RWPE1 (cell line): ENCODE measurements at regions not wholly inside any gene's neighbourhood (a gene's known extent, or its start where the extent isn't known, plus 50 kb on each side); places are given as distances from the start of the nearest gene placed in this dataset.

Source experiments
- CTCF ChIA-PET: fragments of 350-600 bp; sonication (Branson Sonifier 250); formaldehyde crosslinking; extraction: SDS; loops from one replicate; lab custom pipeline; 2021; lab: Yijun Ruan, JAX
- POLR2A ChIA-PET: fragments of 400-600 bp; formaldehyde crosslinking; extraction: SDS; loops from one replicate; lab custom pipeline; 2020; ENCODE audit warnings: antibody characterized with exemption; ENCODE audit not compliant: low non-redundant PET; lab: Yijun Ruan, JAX
- DNase-seq: peaks from one replicate; pipeline ENCODE4 v3.0.0; 2012; ENCODE audit warnings: low spot score
- H3K27ac ChIP-seq: fragments of 450-650 bp; 2 replicates; pipeline ENCODE4 v1.5.1; 2017
- CTCF ChIP-seq: fragments of 450-650 bp; conservative IDR thresholded peaks from 2 replicates; pipeline ENCODE4 v1.5.1; 2017; ENCODE audit warnings: low read depth, mild to moderate bottlenecking

- CTCF ChIA-PET = interaction anchor here (0.5 to 1.5 kb wide), 5 partner anchors 10 to 243 kb away, joined by 3 to 6 read pairs (median 3); no protein-coding TSS in a partner anchor
- DNase-seq = peak; percentile 1
- TF ChIP-seq CTCF = 0 out of 2 replicates have a peak, but pooled peaks have one; percentile 28
- POLR2A ChIA-PET = no interaction called here
- H3K27ac ChIP-seq = no peak overlapping the region
Measured at GRCh38 chr3:70120357-70120966, 120.9 kb downstream of the SAMMSON start.

- no peak for TF ChIP-seq CTCF
- ChIA-PET CTCF (no interaction called here), POLR2A (no interaction called here)
- no peak overlapping the region for H3K27ac ChIP-seq
- no peak for DNase-seq
Measured at GRCh38 chr3:70127192-70127591, 127.7 kb downstream of the SAMMSON start.

GRCh38 chr3:70137366-70137765, 137.8 kb downstream of the SAMMSON start:
- no peak for DNase-seq
- CTCF ChIA-PET = no interaction called here
- no peak for TF ChIP-seq CTCF
- POLR2A ChIA-PET = no interaction called here
- no peak overlapping the region for H3K27ac ChIP-seq

- ChIA-PET POLR2A (no interaction called here), CTCF (no interaction called here)
Measured at GRCh38 chr3:70138606-70139005, 139.1 kb downstream of the SAMMSON start.

More at GRCh38 chr3:70138606-70139005, 139.1 kb downstream of the SAMMSON start:
- no peak for DNase-seq
- no peak for TF ChIP-seq CTCF
- no peak overlapping the region for H3K27ac ChIP-seq
